Fibroblast of the conjunctiva (primary cell): ENCODE measurements at regions not wholly inside any gene's neighbourhood (a gene's known extent, or its start where the extent isn't known, plus 50 kb on each side); places are given as distances from the start of the nearest gene placed in this dataset.

Experiments used
- DNase-seq: peaks from one replicate; pipeline ENCODE4 v3.0.0-alpha.2; 2010; ENCODE audit warnings: low read depth

GRCh38 chr3:71846185-71846584 lies 61.2 kb upstream of the PROK2 start:
- DNase-seq = no peak

DNA sequence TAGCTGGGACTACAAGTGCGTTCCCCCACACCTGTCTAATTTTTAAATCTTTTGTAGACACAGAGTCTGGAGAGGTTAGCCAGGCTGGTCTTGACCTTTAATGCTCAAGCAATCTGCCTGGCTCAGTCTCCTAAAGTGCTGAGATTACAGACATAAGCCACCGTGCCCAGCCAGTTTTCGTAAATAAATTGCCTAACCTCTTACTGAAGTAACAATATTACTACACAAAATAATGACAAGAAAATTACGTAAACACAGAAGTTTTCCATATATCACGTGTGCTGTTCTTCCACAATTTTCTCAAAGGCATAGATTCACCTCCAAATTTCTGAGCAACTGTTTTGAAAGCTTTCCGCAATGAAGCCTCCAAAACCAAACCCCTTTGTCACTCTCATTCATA lies 58.1 kb upstream of the PROK2 start:
- DNase-seq = no peak

- no peak for DNase-seq
Observed at GRCh38 chr3:71838406-71838805, 53.5 kb upstream of the PROK2 start.
